ENCODE measurements at regions not wholly inside any gene's neighbourhood (a gene's known extent, or its start where the extent isn't known, plus 50 kb on each side); places are given as distances from the start of the nearest gene placed in this dataset.

GRCh38 chr6:90412538-90413369 lies 116.1 kb upstream of the BACH2 start:
- H3K27ac ChIP-seq = no peak overlapping the region
- in situ Hi-C loops (cut with HindIII; ENCODE audit: low pct_ligation_motif_present, low sequenced_read_pairs) = no loop called here

GRCh38 chr6:90411292-90411781 lies 114.7 kb upstream of the BACH2 start:
- Histone ChIP-seq H3K27me3 (replicated peaks) (no peaks in the 10 kb centered on the region), H3K4me3 (ENCODE audit: low read depth, low read length) (no peak overlapping the region), H3K27ac (no peak overlapping the region), H3K36me3 (replicated peaks) (no peaks in the 10 kb centered on the region)
- in situ Hi-C loops (cut with HindIII; ENCODE audit: low pct_ligation_motif_present, low sequenced_read_pairs) = no loop called here
- DNase-seq = no peak
- TF ChIP-seq, protein P1, sequence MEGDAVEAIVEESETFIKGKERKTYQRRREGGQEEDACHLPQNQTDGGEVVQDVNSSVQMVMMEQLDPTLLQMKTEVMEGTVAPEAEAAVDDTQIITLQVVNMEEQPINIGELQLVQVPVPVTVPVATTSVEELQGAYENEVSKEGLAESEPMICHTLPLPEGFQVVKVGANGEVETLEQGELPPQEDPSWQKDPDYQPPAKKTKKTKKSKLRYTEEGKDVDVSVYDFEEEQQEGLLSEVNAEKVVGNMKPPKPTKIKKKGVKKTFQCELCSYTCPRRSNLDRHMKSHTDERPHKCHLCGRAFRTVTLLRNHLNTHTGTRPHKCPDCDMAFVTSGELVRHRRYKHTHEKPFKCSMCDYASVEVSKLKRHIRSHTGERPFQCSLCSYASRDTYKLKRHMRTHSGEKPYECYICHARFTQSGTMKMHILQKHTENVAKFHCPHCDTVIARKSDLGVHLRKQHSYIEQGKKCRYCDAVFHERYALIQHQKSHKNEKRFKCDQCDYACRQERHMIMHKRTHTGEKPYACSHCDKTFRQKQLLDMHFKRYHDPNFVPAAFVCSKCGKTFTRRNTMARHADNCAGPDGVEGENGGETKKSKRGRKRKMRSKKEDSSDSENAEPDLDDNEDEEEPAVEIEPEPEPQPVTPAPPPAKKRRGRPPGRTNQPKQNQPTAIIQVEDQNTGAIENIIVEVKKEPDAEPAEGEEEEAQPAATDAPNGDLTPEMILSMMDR (IDR thresholded peaks at IDR 0.05; ENCODE audit: low read depth, low read length, missing control alignments) = no peak

More at GRCh38 chr6:90412538-90413369, 116.1 kb upstream of the BACH2 start:
- no peak for DNase-seq
- Histone ChIP-seq H3K4me3 (ENCODE audit: low read depth, low read length) (no peak overlapping the region), H3K27me3 (replicated peaks) (no peaks in the 10 kb centered on the region), H3K36me3 (replicated peaks) (no peaks in the 10 kb centered on the region)
- TF ChIP-seq, protein P1 (IDR thresholded peaks at IDR 0.05; ENCODE audit: low read depth, low read length, missing control alignments) = no peak

DNA sequence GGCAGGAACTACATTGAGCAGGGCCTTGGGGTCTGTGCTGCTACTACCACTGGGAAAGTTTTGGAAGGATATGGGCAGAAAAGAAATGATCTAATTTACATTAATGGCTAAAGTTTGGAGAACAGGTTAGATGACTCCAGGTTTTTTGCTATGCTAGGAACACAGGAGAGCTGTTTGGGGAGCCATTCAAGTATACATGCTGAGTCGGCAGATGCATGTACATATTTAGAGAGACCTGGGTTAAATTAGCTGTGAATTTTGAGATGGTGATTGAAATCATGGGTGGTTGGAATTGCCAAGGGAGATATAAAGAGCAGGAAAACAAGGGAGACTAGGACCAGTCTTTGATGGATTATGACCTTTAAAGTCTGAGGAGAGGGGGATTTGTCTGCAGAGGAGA lies 113.1 kb upstream of the BACH2 start:
- in situ Hi-C loops (cut with HindIII; ENCODE audit: low pct_ligation_motif_present, low sequenced_read_pairs) = no loop called here
- no peaks in the 10 kb centered on the region for H3K27me3 ChIP-seq (replicated peaks)
- H3K36me3 ChIP-seq (replicated peaks) = no peaks in the 10 kb centered on the region
- no peak overlapping the region for H3K4me3 ChIP-seq (ENCODE audit: low read depth, low read length)
- TF ChIP-seq, protein P1 (IDR thresholded peaks at IDR 0.05; ENCODE audit: low read depth, low read length, missing control alignments) = no peak
- H3K27ac ChIP-seq = no peak overlapping the region
- DNase-seq = no peak

DNA sequence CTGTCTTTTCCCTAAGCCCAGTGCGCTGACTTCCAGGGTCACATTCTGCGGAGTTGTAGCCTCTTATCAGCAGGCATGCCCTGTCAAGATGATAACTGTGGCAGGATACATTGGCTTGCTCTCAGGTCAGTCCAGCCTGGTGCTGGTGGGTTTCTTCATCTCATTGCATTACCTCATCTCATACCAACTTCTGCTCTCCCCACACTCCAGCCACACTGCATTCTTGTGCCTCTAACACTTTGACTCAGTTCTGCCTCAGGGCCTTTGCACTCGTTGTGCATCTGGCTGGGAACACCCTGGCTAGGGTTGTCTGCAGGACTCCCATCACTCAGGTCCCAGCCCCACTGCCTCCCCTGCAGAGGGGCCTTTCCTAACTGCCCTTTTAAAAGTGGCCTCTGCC lies 110.3 kb upstream of the BACH2 start:
- DNase-seq = peak; percentile 13
- TF ChIP-seq, protein P1 (IDR thresholded peaks at IDR 0.05; ENCODE audit: low read depth, low read length, missing control alignments) = no peak
- H3K27ac ChIP-seq = no peak overlapping the region
- H3K4me3 ChIP-seq (ENCODE audit: low read depth, low read length) = no peak overlapping the region
- in situ Hi-C loops (cut with HindIII; ENCODE audit: low pct_ligation_motif_present, low sequenced_read_pairs) = no loop called here
- no peaks in the 10 kb centered on the region for H3K36me3 ChIP-seq (replicated peaks)
- H3K27me3 ChIP-seq (replicated peaks) = no peaks in the 10 kb centered on the region

- no peaks in the 10 kb centered on the region for H3K36me3 ChIP-seq (replicated peaks)
- in situ Hi-C loops (cut with HindIII; ENCODE audit: low pct_ligation_motif_present, low sequenced_read_pairs) = no loop called here
- no peak overlapping the region for H3K4me3 ChIP-seq (ENCODE audit: low read depth, low read length)
- no peak overlapping the region for H3K27ac ChIP-seq
- TF ChIP-seq, protein P1 (IDR thresholded peaks at IDR 0.05; ENCODE audit: low read depth, low read length, missing control alignments) = no peak
- H3K27me3 ChIP-seq (replicated peaks) = no peaks in the 10 kb centered on the region
- DNase-seq = peak; percentile 53
These were observed 109.6 kb upstream of the BACH2 start for GRCh38 chr6:90406142-90406794.
